ENCODE measurements at regions not wholly inside any gene's neighbourhood (a gene's known extent, or its start where the extent isn't known, plus 50 kb on each side); places are given as distances from the start of the nearest gene placed in this dataset.
A peak's percentile ranks its signal among the peaks of the same experiment; 100 is the strongest.

- H3K9me3 Mint-ChIP-seq: no peaks in the 10 kb centered on the region
- H3K36me3 Mint-ChIP-seq: no peaks in the 10 kb centered on the region
- H3K4me1 Mint-ChIP-seq: no peaks in the 10 kb centered on the region
- no peak overlapping the region for H3K27ac Mint-ChIP-seq
- DNase-seq (ENCODE audit: low spot score in 2 of 2) (no peak), ATAC-seq (ENCODE audit: low read depth) (no peak)
- H3K27me3 Mint-ChIP-seq: peaks cover 2% of the 10 kb centered on the region
- H3K4me3 Mint-ChIP-seq: no peak overlapping the region
These were observed 140.0 kb downstream of the DCK start for GRCh38 chr4:71133491-71133890.

DNA sequence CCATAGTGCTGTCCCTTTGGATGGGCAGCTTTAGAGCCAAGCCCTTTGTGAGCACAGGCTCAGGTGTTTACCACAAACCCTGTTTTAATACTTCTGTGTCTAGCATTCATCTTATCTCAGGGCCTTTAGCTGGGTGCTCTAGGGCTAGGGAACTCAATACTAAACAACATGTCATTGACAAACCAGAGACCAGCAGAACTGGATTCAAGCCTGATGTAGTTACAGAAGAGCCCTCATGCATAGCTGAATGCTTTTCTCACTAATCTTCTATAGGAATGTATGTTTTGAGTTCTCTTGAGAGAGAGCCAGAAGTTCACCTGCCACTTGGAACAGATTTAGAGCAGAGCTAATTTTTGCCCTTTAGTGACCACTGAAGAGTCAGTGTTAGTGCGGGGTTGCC lies 142.6 kb downstream of the DCK start:
- H3K4me3 Mint-ChIP-seq: no peak overlapping the region
- ATAC-seq (ENCODE audit: low read depth): no peak
- H3K9me3 Mint-ChIP-seq: no peaks in the 10 kb centered on the region
- no peak for DNase-seq (ENCODE audit: low spot score in 2 of 2)
- no peaks in the 10 kb centered on the region for H3K36me3 Mint-ChIP-seq
- H3K4me1 Mint-ChIP-seq: peaks cover 3% of the 10 kb centered on the region
- no peak overlapping the region for H3K27ac Mint-ChIP-seq
- H3K27me3 Mint-ChIP-seq: peaks cover 7% of the 10 kb centered on the region

DNA sequence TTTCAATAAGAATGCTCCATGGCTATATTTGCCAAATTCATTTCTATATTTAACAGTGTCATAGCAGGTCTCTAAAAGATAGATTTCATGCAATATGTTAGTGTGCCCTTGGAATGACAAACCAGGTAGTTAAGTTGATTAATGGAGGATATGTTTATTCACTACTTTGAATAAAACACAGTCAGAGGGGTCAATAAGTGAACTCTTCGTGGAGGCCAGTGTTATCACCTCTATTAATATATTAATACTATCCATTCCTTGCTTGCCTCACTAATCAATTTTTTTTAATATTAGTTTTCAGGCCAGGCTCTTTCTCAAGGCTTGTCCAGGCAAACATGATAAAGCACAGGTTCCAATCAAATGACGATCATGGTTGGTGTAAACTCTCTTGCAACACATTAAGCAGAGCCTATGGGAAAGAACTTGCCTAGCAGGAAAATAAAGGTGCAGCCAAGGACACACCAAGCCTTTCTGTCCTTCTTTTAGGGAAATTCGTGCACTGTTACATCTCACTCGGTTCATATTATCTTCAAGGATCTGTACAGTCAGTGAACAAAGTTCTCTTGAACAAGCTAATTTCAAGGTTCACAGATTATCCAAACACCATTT lies 144.7 kb downstream of the DCK start:
- H3K36me3 Mint-ChIP-seq: no peaks in the 10 kb centered on the region
- ATAC-seq (ENCODE audit: low read depth): no peak
- no peak for DNase-seq (ENCODE audit: low spot score in 2 of 2)
- peaks cover 9% of the 10 kb centered on the region for H3K27me3 Mint-ChIP-seq
- no peak overlapping the region for H3K27ac Mint-ChIP-seq
- H3K4me3 Mint-ChIP-seq: no peak overlapping the region
- peaks cover 6% of the 10 kb centered on the region for H3K4me1 Mint-ChIP-seq
- H3K9me3 Mint-ChIP-seq: no peaks in the 10 kb centered on the region

GRCh38 chr4:71140563-71140962 lies 147.1 kb downstream of the DCK start:
- H3K9me3 Mint-ChIP-seq: no peaks in the 10 kb centered on the region
- H3K27ac Mint-ChIP-seq: no peak overlapping the region

GRCh38 chr4:71141125-71141524 lies 147.7 kb downstream of the DCK start:
- Mint-ChIP-seq H3K36me3 (no peaks in the 10 kb centered on the region), H3K27me3 (peaks cover 9% of the 10 kb centered on the region), H3K9me3 (no peaks in the 10 kb centered on the region), H3K4me1 (peaks cover 6% of the 10 kb centered on the region), H3K27ac (no peak overlapping the region), H3K4me3 (no peak overlapping the region)
- ATAC-seq (ENCODE audit: low read depth) (no peak), DNase-seq (ENCODE audit: low spot score in 2 of 2) (no peak)

More at GRCh38 chr4:71140563-71140962, 147.1 kb downstream of the DCK start:
- Mint-ChIP-seq H3K27me3 (peaks cover 9% of the 10 kb centered on the region), H3K36me3 (no peaks in the 10 kb centered on the region), H3K4me1 (peaks cover 6% of the 10 kb centered on the region), H3K4me3 (no peak overlapping the region)
- DNase-seq (ENCODE audit: low spot score in 2 of 2) (no peak), ATAC-seq (ENCODE audit: low read depth) (no peak)

DNA sequence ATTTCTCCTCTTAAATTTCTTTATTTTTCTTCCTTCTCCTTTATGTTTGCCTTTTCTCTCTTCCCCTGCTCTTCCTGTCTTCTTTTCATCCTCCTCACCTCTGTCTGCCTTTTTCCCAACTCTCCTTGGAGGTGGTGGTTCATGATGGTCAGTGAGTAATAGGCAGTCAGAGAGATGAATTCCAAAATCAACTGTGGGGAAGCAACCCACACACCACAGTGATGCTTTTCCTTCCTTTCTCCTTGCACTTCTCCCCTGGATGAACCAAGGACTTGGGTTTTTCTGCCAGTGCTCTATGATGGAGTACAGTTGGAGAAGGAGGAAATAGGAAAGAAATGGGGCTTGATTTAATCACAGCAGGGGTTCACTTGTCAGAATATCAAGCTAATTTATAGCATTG lies 153.8 kb downstream of the DCK start:
- no peaks in the 10 kb centered on the region for H3K4me1 Mint-ChIP-seq
- no peak for DNase-seq (ENCODE audit: low spot score in 2 of 2)
- peaks cover 6% of the 10 kb centered on the region for H3K27me3 Mint-ChIP-seq
- no peak for ATAC-seq (ENCODE audit: low read depth)
- peaks cover 2% of the 10 kb centered on the region for H3K36me3 Mint-ChIP-seq
- no peak overlapping the region for H3K4me3 Mint-ChIP-seq
- no peak overlapping the region for H3K27ac Mint-ChIP-seq
- H3K9me3 Mint-ChIP-seq: peaks cover 5% of the 10 kb centered on the region

DNA sequence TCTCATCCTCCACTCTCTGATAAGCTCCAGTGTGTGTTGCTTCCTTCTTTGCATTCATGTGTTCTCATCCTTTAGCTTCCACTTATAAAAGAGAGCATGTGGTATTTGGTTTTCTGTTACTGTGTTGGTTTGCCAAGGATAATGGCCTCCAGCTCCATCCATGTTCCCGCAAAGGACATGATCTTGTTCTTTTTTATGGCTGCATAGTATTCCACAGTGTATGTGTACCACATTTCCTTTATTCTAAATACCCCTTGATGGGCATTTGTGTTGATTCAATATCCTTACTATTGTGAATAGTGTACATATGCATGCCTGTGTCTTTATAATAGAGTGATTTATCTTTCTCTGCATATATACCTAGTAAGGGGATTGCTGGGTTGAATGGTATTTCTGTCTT lies 155.1 kb downstream of the DCK start:
- Mint-ChIP-seq H3K4me1 (no peaks in the 10 kb centered on the region), H3K9me3 (peaks cover 5% of the 10 kb centered on the region), H3K27ac (no peak overlapping the region), H3K36me3 (peaks cover 2% of the 10 kb centered on the region), H3K27me3 (peaks cover 6% of the 10 kb centered on the region), H3K4me3 (no peak overlapping the region)
- no peak for ATAC-seq (ENCODE audit: low read depth)
- DNase-seq (ENCODE audit: low spot score in 2 of 2): no peak

DNA sequence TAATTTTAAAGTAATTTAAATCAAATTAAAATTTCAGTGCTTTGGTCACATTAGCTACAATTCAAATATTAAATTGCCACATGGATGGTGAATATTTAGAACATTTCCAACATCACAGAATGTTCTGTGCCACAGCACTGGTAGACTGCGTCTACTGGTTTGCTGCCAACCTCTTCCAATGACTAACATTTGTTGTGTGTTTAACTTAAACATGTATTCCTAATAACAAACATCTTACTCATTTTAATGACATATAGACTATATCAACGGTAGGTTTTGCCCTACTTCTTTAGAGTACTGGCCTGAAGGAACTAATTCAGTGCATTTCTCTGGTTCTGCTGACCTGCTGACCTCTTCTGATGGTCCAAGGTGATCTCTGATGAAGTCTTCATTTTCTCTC lies 157.6 kb downstream of the DCK start:
- H3K4me3 Mint-ChIP-seq: no peak overlapping the region
- no peak overlapping the region for H3K27ac Mint-ChIP-seq
- H3K4me1 Mint-ChIP-seq: no peaks in the 10 kb centered on the region
- ATAC-seq (ENCODE audit: low read depth): no peak
- DNase-seq (ENCODE audit: low spot score in 2 of 2): no peak
- peaks cover 2% of the 10 kb centered on the region for H3K36me3 Mint-ChIP-seq
- H3K9me3 Mint-ChIP-seq: peaks cover 5% of the 10 kb centered on the region
- peaks cover 12% of the 10 kb centered on the region for H3K27me3 Mint-ChIP-seq

DNA sequence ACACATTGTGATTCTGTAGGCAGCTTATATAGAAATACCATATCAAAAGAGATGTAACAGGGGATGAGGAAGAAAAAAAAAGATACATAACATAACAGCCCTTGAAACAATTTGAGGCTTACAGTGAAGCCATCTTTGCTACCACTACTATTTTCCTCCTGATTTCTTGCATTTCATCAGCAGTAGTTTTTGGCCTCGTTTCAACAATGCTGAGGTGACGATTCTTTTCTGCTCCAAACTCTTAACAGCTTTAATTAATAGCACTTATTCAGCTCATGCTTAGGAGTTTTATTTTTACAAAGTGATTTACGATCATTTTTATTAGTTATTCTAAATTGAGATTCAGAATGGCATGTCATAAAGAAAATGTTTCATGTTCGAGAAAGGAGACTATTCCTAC lies 163.2 kb downstream of the DCK start:
- H3K4me1 Mint-ChIP-seq: no peaks in the 10 kb centered on the region
- DNase-seq (ENCODE audit: low spot score in 2 of 2) (no peak), ATAC-seq (ENCODE audit: low read depth) (no peak)
- no peak overlapping the region for H3K4me3 Mint-ChIP-seq
- H3K9me3 Mint-ChIP-seq: no peaks in the 10 kb centered on the region
- peaks cover 13% of the 10 kb centered on the region for H3K27me3 Mint-ChIP-seq
- H3K27ac Mint-ChIP-seq: no peak overlapping the region
- H3K36me3 Mint-ChIP-seq: no peaks in the 10 kb centered on the region

- DNase-seq (ENCODE audit: low spot score in 2 of 2) (no peak), ATAC-seq (ENCODE audit: low read depth) (no peak)
- H3K36me3 Mint-ChIP-seq: no peaks in the 10 kb centered on the region
- no peaks in the 10 kb centered on the region for H3K9me3 Mint-ChIP-seq
- no peaks in the 10 kb centered on the region for H3K4me1 Mint-ChIP-seq
- no peak overlapping the region for H3K4me3 Mint-ChIP-seq
- H3K27ac Mint-ChIP-seq: no peak overlapping the region
- peaks cover 12% of the 10 kb centered on the region for H3K27me3 Mint-ChIP-seq
These were observed 168.9 kb downstream of the DCK start for GRCh38 chr4:71162386-71162785.

GRCh38 chr4:71163317-71163716 lies 169.9 kb downstream of the DCK start:
- Mint-ChIP-seq H3K9me3 (no peaks in the 10 kb centered on the region), H3K27me3 (peaks cover 11% of the 10 kb centered on the region), H3K4me3 (no peak overlapping the region), H3K4me1 (no peaks in the 10 kb centered on the region), H3K36me3 (no peaks in the 10 kb centered on the region), H3K27ac (no peak overlapping the region)
- ATAC-seq (ENCODE audit: low read depth) (no peak), DNase-seq (ENCODE audit: low spot score in 2 of 2) (no peak)

DNA sequence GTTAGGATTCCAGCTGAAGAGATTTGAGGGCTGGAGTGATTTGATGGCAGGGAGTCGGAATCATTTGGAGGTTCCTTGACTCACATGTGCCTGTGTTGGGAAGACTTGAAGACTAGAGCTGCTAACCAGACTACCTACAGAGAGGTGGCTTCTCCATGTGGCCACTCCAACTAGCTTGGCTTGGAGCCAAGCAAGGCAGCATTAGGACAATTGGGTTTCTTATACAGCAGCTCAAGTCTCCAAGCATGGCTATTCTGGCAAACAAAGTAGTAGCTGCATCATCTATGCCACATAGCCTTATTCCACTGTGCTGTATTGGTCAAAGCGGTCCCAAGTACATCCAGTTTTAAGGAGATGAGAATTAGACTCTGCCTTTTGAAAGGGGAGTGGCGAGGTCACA lies 171.7 kb upstream of the SLC4A4 start:
- no peaks in the 10 kb centered on the region for H3K4me1 Mint-ChIP-seq
- H3K9me3 Mint-ChIP-seq: peaks cover 2% of the 10 kb centered on the region
- no peak overlapping the region for H3K27ac Mint-ChIP-seq
- ATAC-seq (ENCODE audit: low read depth) (no peak), DNase-seq (ENCODE audit: low spot score in 2 of 2) (no peak)
- H3K27me3 Mint-ChIP-seq: peaks cover 13% of the 10 kb centered on the region
- H3K36me3 Mint-ChIP-seq: no peaks in the 10 kb centered on the region
- H3K4me3 Mint-ChIP-seq: no peak overlapping the region

GRCh38 chr4:71171592-71171991 lies 167.2 kb upstream of the SLC4A4 start:
- DNase-seq (ENCODE audit: low spot score in 2 of 2): no peak
- Mint-ChIP-seq H3K4me3 (no peak overlapping the region), H3K27me3 (peaks cover 15% of the 10 kb centered on the region), H3K9me3 (peaks cover 2% of the 10 kb centered on the region), H3K4me1 (no peaks in the 10 kb centered on the region), H3K27ac (no peak overlapping the region), H3K36me3 (no peaks in the 10 kb centered on the region)
- ATAC-seq (ENCODE audit: low read depth): no peak

GRCh38 chr4:71181332-71181731 lies 157.5 kb upstream of the SLC4A4 start:
- Mint-ChIP-seq H3K36me3 (no peaks in the 10 kb centered on the region), H3K4me3 (no peak overlapping the region), H3K4me1 (peaks cover 5% of the 10 kb centered on the region), H3K27ac (no peak overlapping the region), H3K9me3 (no peaks in the 10 kb centered on the region), H3K27me3 (peaks cover 5% of the 10 kb centered on the region)
- ATAC-seq (ENCODE audit: low read depth) (no peak), DNase-seq (ENCODE audit: low spot score in 2 of 2) (no peak)

DNA sequence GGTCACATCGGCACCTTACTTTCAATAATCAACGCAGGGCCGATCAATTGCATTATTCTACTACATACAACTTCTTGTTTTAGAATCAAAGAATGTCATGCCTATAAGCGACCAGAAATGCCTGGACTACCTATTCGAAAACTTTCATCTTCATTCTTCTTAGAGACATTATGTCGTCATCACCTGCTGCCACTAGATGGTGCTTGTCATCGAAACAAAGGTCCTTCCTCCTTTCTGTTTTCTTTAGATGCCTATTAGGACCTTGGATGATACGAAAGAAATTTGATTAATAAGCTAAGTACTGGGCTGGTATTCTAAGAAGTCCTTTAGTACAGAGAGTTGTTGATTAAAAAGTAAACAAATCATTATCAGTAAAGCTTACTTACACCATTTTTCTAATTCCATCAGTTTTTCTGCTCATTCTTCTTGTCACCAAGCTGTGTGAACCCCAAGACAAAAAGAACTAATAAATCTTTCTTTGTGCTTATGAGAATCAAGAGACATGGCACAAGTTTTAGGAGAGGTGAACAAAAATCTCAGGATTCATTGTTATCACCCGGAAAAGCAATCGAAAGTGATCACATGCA lies 154.5 kb upstream of the SLC4A4 start:
- ATAC-seq (ENCODE audit: low read depth): peak; percentile 76
- Mint-ChIP-seq H3K4me1 (peaks cover 16% of the 10 kb centered on the region), H3K36me3 (no peaks in the 10 kb centered on the region), H3K4me3 (no peak overlapping the region), H3K27me3 (peaks cover 10% of the 10 kb centered on the region), H3K27ac (no peak overlapping the region), H3K9me3 (no peaks in the 10 kb centered on the region)
- peak; percentile 17 to 45 for DNase-seq (ENCODE audit: low spot score in 2 of 2)
